ENCODE measurements at regions not wholly inside any gene's neighbourhood (a gene's known extent, or its start where the extent isn't known, plus 50 kb on each side); places are given as distances from the start of the nearest gene placed in this dataset.
"Not testable (repeated sequence)": the region's sequence is repeated elsewhere in the genome, so short reads cannot be mapped to it uniquely, and the experiment has no call there.

- DNase-seq: no peak
Measured at GRCh38 chr6:163744256-163744925, 329.9 kb downstream of the QKI start.

DNA sequence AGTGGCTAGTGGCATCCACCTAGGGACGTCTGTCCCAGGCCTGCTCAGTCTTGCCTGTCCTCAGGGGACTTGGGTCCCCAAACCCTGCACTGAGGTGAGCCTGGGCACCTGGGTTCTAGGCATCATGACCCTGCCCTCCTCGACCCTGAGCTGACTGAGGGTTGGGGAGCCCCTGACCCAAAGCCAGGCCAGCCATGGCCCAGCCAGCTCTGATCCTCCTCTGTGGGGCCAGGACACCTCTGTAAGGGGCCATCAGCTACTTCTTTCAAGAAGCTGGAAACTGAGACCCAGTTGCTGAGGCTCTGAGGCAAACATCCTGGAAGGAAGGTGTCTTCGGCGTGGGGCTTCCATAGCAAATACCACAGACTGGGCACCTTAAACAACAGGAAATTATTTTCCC, 329.3 kb downstream of the QKI start:
- no peak for DNase-seq

- DNase-seq: no peak
Measured at GRCh38 chr6:163741743-163742363, 327.3 kb downstream of the QKI start.

GRCh38 chr6:163741342-163741741, 326.8 kb downstream of the QKI start:
- DNase-seq: no peak

DNA sequence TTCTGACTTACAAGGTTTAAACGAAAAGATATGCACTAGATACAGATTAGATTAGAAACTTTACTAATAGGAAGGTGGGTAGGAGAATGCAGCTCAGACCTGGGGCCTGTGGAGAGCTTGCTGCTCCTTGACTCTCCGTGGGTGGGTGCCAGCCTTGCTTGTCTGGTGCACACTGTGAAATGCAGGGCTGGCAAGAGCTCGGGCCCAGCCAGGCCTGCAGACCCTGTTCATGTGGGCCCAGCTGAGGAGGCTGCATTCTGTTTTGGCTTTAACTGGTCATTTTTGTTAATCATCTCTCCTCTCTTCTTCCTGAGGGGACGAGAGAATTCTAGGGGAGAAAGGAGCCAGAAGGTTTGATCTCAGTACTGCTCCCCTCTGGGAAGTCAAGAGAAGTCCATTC, 325.4 kb downstream of the QKI start:
- no peak for DNase-seq

GRCh38 chr6:163739408-163739725, 324.8 kb downstream of the QKI start:
- DNase-seq: no peak

GRCh38 chr6:163738725-163739407, 324.3 kb downstream of the QKI start:
- no peak for DNase-seq

DNA sequence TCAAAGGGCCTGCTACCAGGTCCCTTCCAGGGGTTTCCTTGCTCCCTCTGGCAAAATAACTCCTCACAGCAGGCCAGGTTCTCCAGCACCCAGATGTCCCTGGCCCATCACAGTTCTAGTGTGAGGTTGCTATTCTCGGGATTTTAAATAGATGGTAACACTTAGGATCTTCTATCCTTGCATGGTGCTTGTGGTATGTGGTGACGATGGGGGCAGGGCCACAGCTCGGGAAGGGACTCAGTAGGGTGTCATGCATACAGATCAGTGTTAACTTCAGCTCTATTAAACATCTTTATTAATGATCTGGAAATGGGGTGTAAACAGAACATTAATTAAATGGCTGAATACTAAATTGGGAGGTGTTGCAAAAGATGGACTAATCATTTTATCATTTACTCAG, 323.8 kb downstream of the QKI start:
- no peak for DNase-seq

GRCh38 chr6:163735076-163735475, 320.6 kb downstream of the QKI start:
- no peak for DNase-seq

DNA sequence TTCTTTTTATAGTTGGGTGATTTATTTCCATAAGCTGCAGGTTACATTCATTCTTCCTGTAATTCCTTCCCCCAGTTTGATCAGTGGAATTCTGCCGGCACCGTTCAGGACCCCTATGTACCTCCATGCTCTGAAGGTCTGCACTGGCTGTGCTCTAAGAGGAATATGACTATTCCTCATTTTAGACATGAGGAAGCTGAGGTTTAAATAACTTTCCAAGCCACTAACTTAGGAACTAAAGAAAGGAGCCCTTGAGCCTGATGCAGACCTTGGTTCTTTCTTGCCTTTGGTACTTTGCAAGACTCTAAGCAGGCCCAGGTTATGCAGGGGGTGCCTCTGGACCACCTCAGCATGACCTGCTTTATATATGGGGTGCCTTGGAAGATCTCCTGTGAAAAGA, 318.5 kb downstream of the QKI start:
- DNase-seq: no peak

DNA sequence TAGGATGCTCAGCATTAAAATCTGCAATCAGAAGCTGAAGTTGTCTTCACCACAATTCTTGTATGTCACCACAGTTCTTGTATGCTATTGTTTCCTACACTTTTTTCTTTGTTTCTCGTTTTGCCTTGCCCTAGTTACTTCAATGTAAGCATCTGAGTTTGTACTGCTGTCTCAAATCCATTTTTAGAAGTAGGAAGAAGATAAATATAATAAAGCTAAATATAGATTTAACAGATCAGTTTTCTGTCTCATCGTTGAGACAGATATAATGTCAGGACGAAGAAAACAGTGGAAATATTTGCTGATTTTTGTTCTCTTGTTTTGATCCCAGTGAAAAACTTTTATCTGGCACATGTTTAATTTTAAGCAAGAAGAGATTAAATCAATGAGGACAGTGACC, 318.0 kb downstream of the QKI start:
- DNase-seq: no peak

GRCh38 chr6:163732014-163732351, 317.5 kb downstream of the QKI start:
- not testable (repeated sequence) for DNase-seq

DNA sequence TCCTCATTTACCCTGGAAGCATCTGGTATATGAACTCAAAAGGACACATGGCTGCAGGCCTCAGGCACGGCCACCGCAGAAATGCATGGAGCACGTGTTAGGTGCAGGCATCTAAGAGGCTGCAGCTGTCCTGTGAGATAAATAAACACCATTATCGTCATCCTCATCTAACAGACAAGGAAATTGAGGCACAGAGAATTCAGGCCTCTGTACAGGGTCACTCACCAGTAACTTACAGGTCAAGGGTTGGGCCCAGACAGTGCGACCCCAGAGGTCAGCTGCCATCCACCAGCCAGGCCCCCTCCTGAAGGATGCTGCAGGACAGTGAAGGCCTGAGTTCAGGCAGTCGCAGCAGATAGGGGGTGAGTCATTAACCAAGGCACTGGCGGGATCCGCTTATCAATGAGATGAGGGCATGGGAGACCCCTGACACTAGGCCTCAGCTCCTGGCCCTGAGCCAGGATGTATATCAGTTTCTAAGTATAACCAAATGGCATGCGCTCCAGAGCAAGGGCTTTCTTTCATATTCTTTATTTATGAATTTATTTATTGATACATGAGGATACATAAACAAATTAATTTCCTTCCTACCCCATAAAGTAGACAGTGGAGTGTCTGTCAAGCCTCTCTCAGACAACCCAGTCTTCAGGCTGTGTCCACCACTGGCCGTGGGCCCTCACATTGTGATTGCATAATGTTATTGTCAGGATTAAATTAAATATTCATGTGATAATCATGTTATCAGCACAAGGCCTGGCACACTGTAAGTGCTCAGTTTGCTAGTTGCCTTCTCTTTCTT, 316.9 kb downstream of the QKI start:
- DNase-seq: no peak

DNA sequence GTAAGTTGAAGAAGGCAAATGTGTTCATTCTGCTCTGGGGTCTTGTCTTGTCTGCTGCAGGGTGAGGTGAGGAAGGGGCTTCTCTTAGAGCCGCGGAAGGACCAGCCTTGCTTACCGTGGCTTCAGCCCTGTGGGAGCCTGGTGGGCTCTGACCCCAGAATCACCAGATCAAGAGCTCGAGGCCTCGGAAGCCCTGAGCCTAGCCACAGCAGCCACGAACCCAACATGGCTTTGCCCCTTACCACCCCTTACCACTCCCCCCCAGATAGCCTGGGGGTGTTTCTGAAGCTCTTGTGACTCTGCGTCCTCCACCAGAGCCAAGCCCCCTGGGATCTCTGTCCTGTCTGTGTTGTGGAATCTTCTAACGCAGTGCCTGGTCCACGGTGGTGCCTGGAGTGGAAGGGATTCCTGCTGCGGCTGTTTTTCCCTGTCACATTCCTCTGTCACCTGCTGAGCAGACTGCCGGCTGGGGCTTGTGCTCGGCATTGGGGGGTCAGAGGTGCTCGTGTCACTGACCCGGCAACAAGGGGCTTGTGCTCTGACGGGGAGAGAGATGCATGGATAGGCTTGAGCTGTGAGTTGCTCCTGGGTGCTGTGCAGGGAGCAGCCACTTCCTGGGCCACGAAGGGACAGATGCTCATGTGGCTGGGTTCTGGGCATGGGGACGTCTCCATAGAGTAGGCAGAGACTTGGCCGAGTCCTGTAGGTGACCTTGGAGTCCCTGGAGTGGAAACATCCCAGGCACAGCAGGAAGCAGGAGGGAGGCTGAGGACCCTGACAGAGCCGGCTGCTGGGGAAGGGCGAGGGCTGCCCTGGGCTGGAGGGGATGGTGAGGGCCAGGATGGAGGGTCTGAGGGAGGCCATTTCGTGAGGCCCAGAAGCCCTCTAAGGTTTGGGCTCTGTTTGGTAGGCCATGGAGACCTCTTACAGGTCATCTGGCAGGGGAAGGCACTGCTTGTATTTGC, 316.0 kb downstream of the QKI start:
- no peak for DNase-seq

- DNase-seq: no peak
Measured at GRCh38 chr6:163729127-163729872, 314.8 kb downstream of the QKI start.

- no peak for DNase-seq
Measured at GRCh38 chr6:163728442-163729126, 314.1 kb downstream of the QKI start.

GRCh38 chr6:163726037-163726695, 311.6 kb downstream of the QKI start:
- no peak for DNase-seq

GRCh38 chr6:163725008-163725941, 310.8 kb downstream of the QKI start:
- no peak for DNase-seq

DNA sequence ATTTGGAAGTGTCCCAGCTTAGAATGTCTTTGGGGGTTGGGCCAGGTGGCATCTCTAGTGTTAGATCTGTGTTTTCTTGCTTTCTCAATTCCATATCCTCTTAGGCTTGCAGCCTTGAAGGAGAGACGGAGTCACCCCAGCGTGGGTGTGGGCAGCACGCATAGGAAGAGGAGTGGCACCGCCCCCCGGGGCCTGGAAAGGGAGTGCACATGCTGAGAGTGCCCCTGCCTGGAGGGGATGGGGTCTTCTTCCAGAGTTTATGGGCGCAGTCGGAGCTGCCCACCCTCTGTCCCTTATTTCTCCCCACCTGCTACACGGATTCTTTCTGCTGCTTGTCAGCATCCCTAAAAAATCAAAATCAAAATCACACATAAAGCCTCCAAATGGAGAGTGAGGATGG, 309.7 kb downstream of the QKI start:
- no peak for DNase-seq
